NB4 (cell line): ENCODE measurements at regions not wholly inside any gene's neighbourhood (a gene's known extent, or its start where the extent isn't known, plus 50 kb on each side); places are given as distances from the start of the nearest gene placed in this dataset.

Source experiments
- DNase-seq: peaks from one replicate; pipeline ENCODE4 v3.0.0; 2010; ENCODE audit warnings: low read depth
- H3K4me3 ChIP-seq: one replicate; pipeline ENCODE4 v1.5.1; 2011; ENCODE audit warnings: mild to moderate bottlenecking, low read depth, low read length, moderate library complexity
- CTCF ChIP-seq: IDR thresholded peaks from one replicate; pipeline ENCODE4 v1.5.1; 2012; ENCODE audit warnings: low read depth, low read length
- MAX ChIP-seq: IDR thresholded peaks from 2 replicates; pipeline ENCODE4 v1.6.1; 2011; ENCODE audit warnings: low read depth, low read length
- MYC ChIP-seq: IDR thresholded peaks from 2 replicates; pipeline ENCODE4 v1.6.1; 2011; ENCODE audit warnings: low read depth, low read length
- POLR2A ChIP-seq: IDR thresholded peaks from 2 replicates; pipeline ENCODE4 v1.6.1; 2011; ENCODE audit warnings: mild to moderate bottlenecking; ENCODE audit not compliant: insufficient read length; ENCODE audit errors: extremely low read depth

GRCh38 chr19:32104153-32104849 lies 241.1 kb upstream of the ZNF507 start:
- peak; percentile 4 for DNase-seq
- H3K4me3 ChIP-seq = no peak overlapping the region
- TF ChIP-seq CTCF = no peak
- no peak for TF ChIP-seq MAX
- no peak for TF ChIP-seq MYC
- no peak for TF ChIP-seq POLR2A

GRCh38 chr19:32104850-32105235 lies 240.6 kb upstream of the ZNF507 start:
- DNase-seq = peak; percentile 0
- TF ChIP-seq MAX = no peak
- TF ChIP-seq POLR2A = no peak
- TF ChIP-seq MYC = no peak
- no peak for TF ChIP-seq CTCF
- H3K4me3 ChIP-seq = no peak overlapping the region

DNA sequence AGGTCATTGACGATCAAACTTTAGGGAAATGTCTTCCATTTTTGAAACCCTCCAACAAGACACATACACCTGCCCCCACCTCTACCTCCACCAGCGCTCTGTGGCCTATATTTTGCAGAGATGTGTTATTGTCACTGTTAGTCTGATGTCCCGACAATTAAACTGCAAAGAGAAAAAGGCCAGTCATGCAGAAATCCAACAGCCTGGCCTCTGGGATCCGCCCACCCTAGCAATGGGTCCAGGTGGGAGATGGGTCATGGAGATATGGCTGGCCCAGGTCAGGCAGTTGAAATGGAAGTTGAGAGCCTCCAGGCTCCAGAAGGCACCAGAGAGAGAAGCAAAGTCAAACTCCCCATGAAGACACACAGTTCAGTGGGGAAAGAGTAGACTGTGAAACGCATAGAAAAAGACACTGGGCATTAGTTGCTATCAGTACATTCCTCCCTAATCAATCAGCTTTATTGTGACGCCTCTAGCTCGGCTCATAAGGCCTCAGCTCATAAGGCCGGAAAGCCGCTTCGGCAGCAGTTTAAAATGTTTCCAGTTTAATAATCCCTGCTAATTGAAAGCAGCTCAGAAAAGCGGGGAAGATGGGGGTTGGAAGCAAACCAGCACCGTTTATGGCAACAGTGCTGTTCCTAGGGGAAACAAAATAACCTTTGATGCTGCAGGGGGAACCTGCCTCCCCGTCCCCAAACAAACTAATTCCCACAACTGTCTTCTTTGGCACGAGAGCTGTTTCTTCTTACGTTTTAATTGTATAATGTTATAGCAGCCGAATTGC lies 239.7 kb upstream of the ZNF507 start:
- TF ChIP-seq CTCF (no peak), POLR2A (no peak)
- no peak for DNase-seq
- H3K4me3 ChIP-seq = no peak overlapping the region

GRCh38 chr19:32122258-32122657 lies 223.2 kb upstream of the ZNF507 start:
- no peak overlapping the region for H3K4me3 ChIP-seq
- no peak for DNase-seq
- no peak for TF ChIP-seq CTCF
- no peak for TF ChIP-seq POLR2A
- no peak for TF ChIP-seq MAX
- TF ChIP-seq MYC = no peak

DNA sequence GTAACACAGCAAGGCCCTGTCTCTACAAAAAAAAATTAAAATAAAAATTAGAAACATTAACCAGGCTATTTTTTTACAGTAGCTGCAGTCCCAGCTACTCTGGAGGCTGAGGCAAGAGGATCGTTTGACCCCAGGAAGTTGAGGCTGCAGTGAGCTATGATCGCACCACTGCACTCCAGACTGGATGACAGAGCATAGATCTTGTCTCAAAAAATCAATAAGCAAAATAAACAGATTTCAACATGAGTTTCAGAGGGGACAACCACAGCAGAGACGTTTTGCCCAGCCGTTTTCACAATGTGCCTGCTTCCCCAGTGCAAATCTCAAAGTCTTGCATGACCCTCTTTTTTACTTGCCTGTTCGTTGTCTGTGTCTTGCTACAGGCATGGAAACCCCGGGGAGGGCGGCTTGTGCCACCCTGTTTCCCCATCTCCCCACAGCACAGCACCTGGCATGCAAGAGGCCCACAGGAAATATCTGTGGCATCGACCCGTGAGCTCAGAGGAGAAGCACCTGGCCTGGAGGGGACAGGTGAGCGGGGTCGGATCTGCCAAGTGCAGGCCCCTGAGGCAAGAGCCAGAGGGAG lies 222.0 kb upstream of the ZNF507 start:
- TF ChIP-seq CTCF (no peak), POLR2A (no peak), MAX (no peak), MYC (no peak)
- DNase-seq = no peak
- H3K4me3 ChIP-seq = no peak overlapping the region
